DND-41 (cell line): ENCODE measurements at regions not wholly inside any gene's neighbourhood (a gene's known extent, or its start where the extent isn't known, plus 50 kb on each side); places are given as distances from the start of the nearest gene placed in this dataset.

Experiments used
- ATAC-seq: fragments of 200-7000 bp; cut with Tn5 transposase; 3 replicates; pipeline ENCODE4 v1.9.1; 2021; ENCODE audit warnings: low read depth; ENCODE audit not compliant: insufficient read depth
- DNase-seq: peaks from one replicate; pipeline ENCODE4 v3.0.0-alpha.2; 2020
- H2AFZ ChIP-seq: 2 replicates; pipeline ENCODE4 v1.6.0; 2012; ENCODE audit warnings: low read depth, low read length
- H3K27ac ChIP-seq: 2 replicates; pipeline ENCODE4 v1.5.1; 2012; ENCODE audit warnings: low read length, inconsistent platforms
- H3K27me3 ChIP-seq: fragments of 200-600 bp; sonication (generic); 2 replicates; pipeline ENCODE4 v1.6.0; 2012; ENCODE audit warnings: low read length, mild to moderate bottlenecking, inconsistent platforms; ENCODE audit not compliant: insufficient read depth, poor library complexity
- H3K36me3 ChIP-seq: 2 replicates; pipeline ENCODE4 v1.5.1; 2012; ENCODE audit warnings: low read length, inconsistent platforms; ENCODE audit not compliant: insufficient read depth
- H3K4me1 ChIP-seq: 2 replicates; pipeline ENCODE4 v1.5.1; 2012; ENCODE audit warnings: mild to moderate bottlenecking, low read length; ENCODE audit not compliant: insufficient read depth
- H3K4me2 ChIP-seq: 2 replicates; pipeline ENCODE4 v1.6.0; 2012; ENCODE audit warnings: mild to moderate bottlenecking, moderate library complexity, low read length, inconsistent platforms; ENCODE audit not compliant: insufficient read depth
- H3K4me3 ChIP-seq, 2 experiments: fragments of 200-600 bp in 1 of 2; shearing (Covaris generic) in 1 of 2; 2 replicates each; pipeline ENCODE4 v1.5.1; 2012 to 2016; ENCODE audit warnings: inconsistent platforms in 2 of 2, low read length in 2 of 2, mild to moderate bottlenecking in 2 of 2, low read depth in 1 of 2, moderate library complexity in 1 of 2
- H3K79me2 ChIP-seq: 2 replicates; pipeline ENCODE4 v1.6.0; 2012; ENCODE audit warnings: low read length, inconsistent platforms; ENCODE audit not compliant: insufficient read depth
- H3K9ac ChIP-seq: 2 replicates; pipeline ENCODE4 v1.6.0; 2012; ENCODE audit warnings: low read depth, mild to moderate bottlenecking, inconsistent platforms, low read length, moderate library complexity
- H3K9me3 ChIP-seq: 2 replicates; pipeline ENCODE4 v1.5.1; 2012; ENCODE audit warnings: low read length, moderate library complexity, mild to moderate bottlenecking, inconsistent platforms; ENCODE audit not compliant: insufficient read depth, severe bottlenecking
- H4K20me1 ChIP-seq: 2 replicates; pipeline ENCODE4 v1.6.0; 2012; ENCODE audit warnings: low read length; ENCODE audit not compliant: insufficient read depth
- CTCF ChIP-seq: IDR thresholded peaks from 2 replicates; pipeline ENCODE4 v1.5.1; 2012; ENCODE audit warnings: borderline replicate concordance, low read length, moderate library complexity, mild to moderate bottlenecking; ENCODE audit not compliant: poor library complexity, severe bottlenecking; ENCODE audit errors: extremely low read depth
- EZH2 ChIP-seq: IDR thresholded peaks from 3 replicates; pipeline ENCODE4 v1.6.1; 2012; ENCODE audit warnings: borderline replicate concordance, low read depth, mild to moderate bottlenecking, moderate library complexity, low read length, inconsistent platforms; ENCODE audit not compliant: severe bottlenecking

GRCh38 chr1:11374748-11375110, 101.7 kb downstream of the UBIAD1 start:
- no peaks in the 10 kb centered on the region for H3K9me3 ChIP-seq

GRCh38 chr1:11377001-11377583, 101.9 kb upstream of the DISP3 start:
- TF ChIP-seq CTCF, result no peak
- TF ChIP-seq EZH2, result no peak
- Histone ChIP-seq H3K79me2 (no peaks in the 10 kb centered on the region), H3K9ac (no peak overlapping the region), H3K4me1 (no peaks in the 10 kb centered on the region), H2AFZ (no peak overlapping the region), H3K27me3 (no peaks in the 10 kb centered on the region), H3K27ac (no peak overlapping the region), H3K36me3 (no peaks in the 10 kb centered on the region), H3K4me3 (no peak overlapping the region), H3K9me3 (no peaks in the 10 kb centered on the region), H3K4me2 (no peak overlapping the region), H4K20me1 (peaks cover 5% of the 10 kb centered on the region; the same call in 1 of the 2 replicates)
- ATAC-seq (no peak), DNase-seq (no peak)

More at GRCh38 chr1:11374748-11375110, 101.7 kb downstream of the UBIAD1 start:
- ATAC-seq (0 out of 3 replicates have a peak, but pooled peaks have one; percentile 27), DNase-seq (no peak)
- TF ChIP-seq CTCF (no peak), EZH2 (no peak)
- Histone ChIP-seq H3K4me2 (no peak overlapping the region), H3K4me3 (no peak overlapping the region), H3K36me3 (no peaks in the 10 kb centered on the region), H4K20me1 (peaks cover 5% of the 10 kb centered on the region; the same call in 1 of the 2 replicates), H3K27me3 (no peaks in the 10 kb centered on the region), H2AFZ (no peak overlapping the region), H3K27ac (no peak overlapping the region), H3K79me2 (no peaks in the 10 kb centered on the region), H3K4me1 (no peaks in the 10 kb centered on the region), H3K9ac (no peak overlapping the region)

GRCh38 chr1:11377954-11378353, 101.0 kb upstream of the DISP3 start:
- H4K20me1 ChIP-seq, result peaks cover 5% of the 10 kb centered on the region; the same call in 1 of the 2 replicates
- no peak overlapping the region for H3K27ac ChIP-seq
- no peaks in the 10 kb centered on the region for H3K79me2 ChIP-seq
- H3K4me3 ChIP-seq, result no peak overlapping the region
- H3K9me3 ChIP-seq, result no peaks in the 10 kb centered on the region
- no peak for DNase-seq
- no peak overlapping the region for H3K9ac ChIP-seq
- no peak for ATAC-seq
- H3K4me2 ChIP-seq, result no peak overlapping the region
- H3K36me3 ChIP-seq, result no peaks in the 10 kb centered on the region
- H3K4me1 ChIP-seq, result no peaks in the 10 kb centered on the region
- TF ChIP-seq EZH2 (no peak), CTCF (no peak)
- H2AFZ ChIP-seq, result no peak overlapping the region
- H3K27me3 ChIP-seq, result no peaks in the 10 kb centered on the region

GRCh38 chr1:11379851-11380250, 99.1 kb upstream of the DISP3 start:
- Histone ChIP-seq H3K4me1 (peaks cover 14% of the 10 kb centered on the region), H3K79me2 (no peaks in the 10 kb centered on the region), H3K9me3 (no peaks in the 10 kb centered on the region), H3K4me2 (no peak overlapping the region), H3K27ac (no peak overlapping the region), H3K9ac (no peak overlapping the region), H3K27me3 (no peaks in the 10 kb centered on the region), H3K4me3 (no peak overlapping the region), H3K36me3 (no peaks in the 10 kb centered on the region), H2AFZ (no peak overlapping the region), H4K20me1 (no peaks in the 10 kb centered on the region; the same call in 1 of the 2 replicates)
- no peak for TF ChIP-seq EZH2
- no peak for TF ChIP-seq CTCF
- DNase-seq (no peak), ATAC-seq (no peak)
